Nephron progenitor cell (in vitro differentiated cells): ENCODE measurements at regions not wholly inside any gene's neighbourhood (a gene's known extent, or its start where the extent isn't known, plus 50 kb on each side); places are given as distances from the start of the nearest gene placed in this dataset.
A peak's percentile ranks its signal among the peaks of the same experiment; 100 is the strongest.

Experiments used
- DNase-seq: peaks from one replicate; pipeline ENCODE4 v3.0.0; 2021
- H3K27ac Mint-ChIP-seq: 2 replicates; pipeline ENCODE4 v1.8.0; 2021; ENCODE audit warnings: mild to moderate bottlenecking, moderate library complexity, mixed read lengths
- H3K27me3 Mint-ChIP-seq: 2 replicates; pipeline ENCODE4 v1.8.0; 2021; ENCODE audit warnings: mild to moderate bottlenecking, low read depth, mixed read lengths; ENCODE audit not compliant: poor library complexity
- H3K36me3 Mint-ChIP-seq: 2 replicates; pipeline ENCODE4 v1.8.0; 2021; ENCODE audit warnings: low read depth, mixed read lengths
- H3K4me1 Mint-ChIP-seq: 2 replicates; pipeline ENCODE4 v1.8.0; 2021; ENCODE audit warnings: mixed read lengths
- H3K4me3 Mint-ChIP-seq: 2 replicates; pipeline ENCODE4 v1.8.0; 2021; ENCODE audit warnings: mild to moderate bottlenecking, moderate library complexity, mixed read lengths
- H3K9me3 Mint-ChIP-seq: 2 replicates; pipeline ENCODE4 v1.8.0; 2021; ENCODE audit warnings: mild to moderate bottlenecking, moderate library complexity, mixed read lengths
- CTCF ChIP-seq: fragments of 200-600 bp; sonication (generic); IDR thresholded peaks from 2 replicates; pipeline ENCODE4 v1.5.0; 2021; ENCODE audit warnings: antibody characterized with exemption

- Mint-ChIP-seq H3K27ac (peak overlapping the region; percentile 88), H3K27me3 (peaks cover 4% of the 10 kb centered on the region), H3K4me1 (peaks cover 19% of the 10 kb centered on the region), H3K9me3 (peaks cover 16% of the 10 kb centered on the region), H3K4me3 (no peak overlapping the region), H3K36me3 (no peaks in the 10 kb centered on the region)
- peak; percentile 23 for TF ChIP-seq CTCF
- DNase-seq: peak; percentile 11
These were observed 207.2 kb upstream of the DAPK1 start for GRCh38 chr9:87290241-87291052.

- DNase-seq: no peak
- no peak overlapping the region for H3K4me3 Mint-ChIP-seq
- H3K36me3 Mint-ChIP-seq: no peaks in the 10 kb centered on the region
- peaks cover 37% of the 10 kb centered on the region for H3K4me1 Mint-ChIP-seq
- TF ChIP-seq CTCF: no peak
- H3K9me3 Mint-ChIP-seq: peaks cover 16% of the 10 kb centered on the region
- H3K27ac Mint-ChIP-seq: no peak overlapping the region
- peaks cover 4% of the 10 kb centered on the region for H3K27me3 Mint-ChIP-seq
These were observed 205.0 kb upstream of the DAPK1 start for GRCh38 chr9:87292449-87293191.

GRCh38 chr9:87294126-87294525, 203.5 kb upstream of the DAPK1 start:
- Mint-ChIP-seq H3K36me3 (no peaks in the 10 kb centered on the region), H3K27ac (no peak overlapping the region), H3K27me3 (peaks cover 4% of the 10 kb centered on the region), H3K4me1 (peaks cover 37% of the 10 kb centered on the region), H3K9me3 (peaks cover 16% of the 10 kb centered on the region), H3K4me3 (no peak overlapping the region)
- no peak for TF ChIP-seq CTCF
- DNase-seq: no peak

GRCh38 chr9:87300915-87301314, 196.8 kb upstream of the DAPK1 start:
- H3K4me1 Mint-ChIP-seq: peaks cover 68% of the 10 kb centered on the region
- DNase-seq: no peak
- H3K4me3 Mint-ChIP-seq: no peak overlapping the region
- no peak for TF ChIP-seq CTCF
- H3K27ac Mint-ChIP-seq: no peak overlapping the region
- no peaks in the 10 kb centered on the region for H3K9me3 Mint-ChIP-seq
- H3K27me3 Mint-ChIP-seq: no peaks in the 10 kb centered on the region
- H3K36me3 Mint-ChIP-seq: no peaks in the 10 kb centered on the region

GRCh38 chr9:87301371-87301770, 196.3 kb upstream of the DAPK1 start:
- peak; percentile 44 for DNase-seq
- Mint-ChIP-seq H3K9me3 (no peaks in the 10 kb centered on the region), H3K4me1 (peaks cover 67% of the 10 kb centered on the region), H3K27ac (peak overlapping the region; percentile 82), H3K4me3 (peak overlapping the region; percentile 66), H3K27me3 (no peaks in the 10 kb centered on the region), H3K36me3 (no peaks in the 10 kb centered on the region)
- no peak for TF ChIP-seq CTCF
